HepG2 (cell line): ENCODE measurements at regions not wholly inside any gene's neighbourhood (a gene's known extent, or its start where the extent isn't known, plus 50 kb on each side); places are given as distances from the start of the nearest gene placed in this dataset.

Experiments
- CBX1 ChIP-seq: IDR thresholded peaks from one replicate; pipeline ENCODE4 v1.6.1; 2016; ENCODE audit warnings: antibody characterized with exemption, low read depth
- KLF15 ChIP-seq: sonication (generic); formaldehyde crosslinking; IDR thresholded peaks from 2 replicates; pipeline ENCODE4 v1.8.1; 2023; ENCODE audit warnings: borderline replicate concordance, mild to moderate bottlenecking, inconsistent platforms, missing genetic modification reagents, mixed read lengths
- ZNF773 ChIP-seq: sonication (generic); formaldehyde crosslinking; IDR thresholded peaks from 2 replicates; pipeline ENCODE4 v1.4.0; 2020; ENCODE audit warnings: missing genetic modification reagents, borderline replicate concordance
- TF ChIP-seq, protein P1 (sequence below): sonication (generic); formaldehyde crosslinking; IDR thresholded peaks from 2 replicates; pipeline ENCODE4 v1.4.0; 2020; ENCODE audit warnings: mild to moderate bottlenecking, low read depth, missing genetic modification reagents
- TF ChIP-seq, protein P2 (sequence below): sonication (generic); formaldehyde crosslinking; IDR thresholded peaks from 2 replicates; pipeline ENCODE4 v1.5.0; 2020; ENCODE audit warnings: mild to moderate bottlenecking, missing genetic modification reagents
- TF ChIP-seq, protein P3 (sequence below): sonication (generic); formaldehyde crosslinking; IDR thresholded peaks from 2 replicates; pipeline ENCODE4 v1.9.0; 2022; ENCODE audit warnings: low read depth, missing genetic modification reagents
- TF ChIP-seq, protein P4 (sequence below): sonication (generic); formaldehyde crosslinking; IDR thresholded peaks from 2 replicates; pipeline ENCODE4 v1.5.1; 2020; ENCODE audit warnings: mild to moderate bottlenecking, missing genetic modification reagents, borderline replicate concordance

DNA sequence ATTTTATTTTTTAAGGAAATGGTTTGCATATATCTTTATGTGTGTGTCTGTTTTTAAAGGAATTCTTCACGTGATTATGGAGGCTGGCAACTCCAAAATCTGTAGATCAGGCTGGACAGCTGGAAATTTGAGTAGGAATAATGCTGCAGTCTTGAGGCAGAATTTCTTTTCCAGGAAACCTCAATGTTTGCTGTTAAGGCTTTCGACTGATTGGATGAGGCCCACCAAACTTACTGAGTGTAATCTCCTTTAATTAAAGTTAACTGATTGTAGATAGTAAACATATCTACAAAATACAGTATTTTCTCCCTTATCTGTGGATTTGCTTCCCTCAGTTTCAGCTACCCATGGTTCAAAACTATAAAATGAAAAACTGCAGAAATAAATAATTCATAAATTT is 883.1 kb downstream of the TTLL7 start (continued):
- TF ChIP-seq, protein P1, sequence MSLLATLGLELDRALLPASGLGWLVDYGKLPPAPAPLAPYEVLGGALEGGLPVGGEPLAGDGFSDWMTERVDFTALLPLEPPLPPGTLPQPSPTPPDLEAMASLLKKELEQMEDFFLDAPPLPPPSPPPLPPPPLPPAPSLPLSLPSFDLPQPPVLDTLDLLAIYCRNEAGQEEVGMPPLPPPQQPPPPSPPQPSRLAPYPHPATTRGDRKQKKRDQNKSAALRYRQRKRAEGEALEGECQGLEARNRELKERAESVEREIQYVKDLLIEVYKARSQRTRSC (CRISPR knock-in tag) = no peak
- TF ChIP-seq ZNF773 (CRISPR knock-in tag) (no peak), CBX1 (no peak), KLF15 (CRISPR knock-in tag) (no peak)
- TF ChIP-seq, protein P2, sequence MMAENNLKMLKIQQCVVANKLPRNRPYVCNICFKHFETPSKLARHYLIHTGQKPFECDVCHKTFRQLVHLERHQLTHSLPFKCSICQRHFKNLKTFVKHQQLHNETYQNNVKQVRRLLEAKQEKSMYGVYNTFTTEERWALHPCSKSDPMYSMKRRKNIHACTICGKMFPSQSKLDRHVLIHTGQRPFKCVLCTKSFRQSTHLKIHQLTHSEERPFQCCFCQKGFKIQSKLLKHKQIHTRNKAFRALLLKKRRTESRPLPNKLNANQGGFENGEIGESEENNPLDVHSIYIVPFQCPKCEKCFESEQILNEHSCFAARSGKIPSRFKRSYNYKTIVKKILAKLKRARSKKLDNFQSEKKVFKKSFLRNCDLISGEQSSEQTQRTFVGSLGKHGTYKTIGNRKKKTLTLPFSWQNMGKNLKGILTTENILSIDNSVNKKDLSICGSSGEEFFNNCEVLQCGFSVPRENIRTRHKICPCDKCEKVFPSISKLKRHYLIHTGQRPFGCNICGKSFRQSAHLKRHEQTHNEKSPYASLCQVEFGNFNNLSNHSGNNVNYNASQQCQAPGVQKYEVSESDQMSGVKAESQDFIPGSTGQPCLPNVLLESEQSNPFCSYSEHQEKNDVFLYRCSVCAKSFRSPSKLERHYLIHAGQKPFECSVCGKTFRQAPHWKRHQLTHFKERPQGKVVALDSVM (CRISPR knock-in tag) = no peak
- TF ChIP-seq, protein P3, sequence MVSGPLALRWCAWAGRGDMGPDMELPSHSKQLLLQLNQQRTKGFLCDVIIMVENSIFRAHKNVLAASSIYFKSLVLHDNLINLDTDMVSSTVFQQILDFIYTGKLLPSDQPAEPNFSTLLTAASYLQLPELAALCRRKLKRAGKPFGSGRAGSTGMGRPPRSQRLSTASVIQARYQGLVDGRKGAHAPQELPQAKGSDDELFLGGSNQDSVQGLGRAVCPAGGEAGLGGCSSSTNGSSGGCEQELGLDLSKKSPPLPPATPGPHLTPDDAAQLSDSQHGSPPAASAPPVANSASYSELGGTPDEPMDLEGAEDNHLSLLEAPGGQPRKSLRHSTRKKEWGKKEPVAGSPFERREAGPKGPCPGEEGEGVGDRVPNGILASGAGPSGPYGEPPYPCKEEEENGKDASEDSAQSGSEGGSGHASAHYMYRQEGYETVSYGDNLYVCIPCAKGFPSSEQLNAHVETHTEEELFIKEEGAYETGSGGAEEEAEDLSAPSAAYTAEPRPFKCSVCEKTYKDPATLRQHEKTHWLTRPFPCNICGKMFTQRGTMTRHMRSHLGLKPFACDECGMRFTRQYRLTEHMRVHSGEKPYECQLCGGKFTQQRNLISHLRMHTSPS (CRISPR knock-in tag) = no peak
- TF ChIP-seq, protein P4, sequence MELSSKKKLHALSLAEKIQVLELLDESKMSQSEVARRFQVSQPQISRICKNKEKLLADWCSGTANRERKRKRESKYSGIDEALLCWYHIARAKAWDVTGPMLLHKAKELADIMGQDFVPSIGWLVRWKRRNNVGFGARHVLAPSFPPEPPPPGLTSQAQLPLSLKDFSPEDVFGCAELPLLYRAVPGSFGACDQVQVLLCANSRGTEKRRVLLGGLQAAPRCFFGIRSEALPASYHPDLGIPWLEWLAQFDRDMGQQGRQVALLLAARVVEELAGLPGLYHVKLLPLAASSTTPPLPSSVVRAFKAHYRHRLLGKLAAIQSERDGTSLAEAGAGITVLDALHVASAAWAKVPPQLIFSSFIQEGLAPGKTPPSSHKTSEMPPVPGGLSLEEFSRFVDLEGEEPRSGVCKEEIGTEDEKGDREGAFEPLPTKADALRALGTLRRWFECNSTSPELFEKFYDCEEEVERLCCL = no peak
